GM12878 (cell line): ENCODE measurements at regions not wholly inside any gene's neighbourhood (a gene's known extent, or its start where the extent isn't known, plus 50 kb on each side); places are given as distances from the start of the nearest gene placed in this dataset.

Experiments
- BCL11A ChIP-seq: IDR thresholded peaks from 2 replicates; pipeline ENCODE4 v1.6.1; 2011; ENCODE audit warnings: low read depth, low read length
- CBX5 ChIP-seq: sonication (generic); IDR thresholded peaks from 2 replicates; pipeline ENCODE4 v1.6.1; 2016; ENCODE audit warnings: low read depth, moderate library complexity, mild to moderate bottlenecking, inconsistent platforms
- EP300 ChIP-seq, 2 experiments: fragments of 150-350 bp in 1 of 2; IDR thresholded peaks; 2 replicates each; pipeline ENCODE4 v1.6.1; 2011 to 2012; ENCODE audit warnings: low read depth in 2 of 2, low read length in 2 of 2, borderline replicate concordance in 1 of 2, improper control_type of control experiment in 1 of 2, inconsistent platforms in 1 of 2; ENCODE audit not compliant: control insufficient read depth in 1 of 2
- ESRRA ChIP-seq: IDR thresholded peaks from 2 replicates; pipeline ENCODE4 v1.6.1; 2012; ENCODE audit warnings: mild to moderate bottlenecking, low read length, improper control_type of control experiment
- NFXL1 ChIP-seq: fragments of 450-650 bp; IDR thresholded peaks from 2 replicates; pipeline ENCODE4 v1.6.1; 2017; ENCODE audit warnings: antibody characterized with exemption, mild to moderate bottlenecking, borderline replicate concordance
- POLR2AphosphoS2 ChIP-seq: IDR thresholded peaks from 2 replicates; pipeline ENCODE4 v1.6.1; 2011; ENCODE audit warnings: low read depth, mild to moderate bottlenecking, low read length, improper control_type of control experiment, moderate library complexity
- POLR2AphosphoS5 ChIP-seq: IDR thresholded peaks from 2 replicates; pipeline ENCODE4 v1.6.1; 2011; ENCODE audit warnings: mild to moderate bottlenecking, low read length, inconsistent platforms
- RAD21 ChIP-seq: IDR thresholded peaks from 2 replicates; pipeline ENCODE4 v1.6.1; 2011; ENCODE audit warnings: mild to moderate bottlenecking, low read depth, low read length, moderate library complexity; ENCODE audit not compliant: insufficient read depth
- RCOR1 ChIP-seq: conservative IDR thresholded peaks from 2 replicates; pipeline ENCODE4 v1.6.1; 2012; ENCODE audit warnings: low read depth, low read length, improper control_type of control experiment
- SMARCA5 ChIP-seq: fragments of 450-650 bp; IDR thresholded peaks from 2 replicates; pipeline ENCODE4 v1.6.1; 2017; ENCODE audit warnings: mild to moderate bottlenecking
- TCF12 ChIP-seq: IDR thresholded peaks from 2 replicates; pipeline ENCODE4 v1.6.1; 2011; ENCODE audit warnings: low read depth, mild to moderate bottlenecking, low read length
- TF ChIP-seq, protein P1 (sequence below), 3 experiments: IDR thresholded peaks in 2 of 3; conservative IDR thresholded peaks in 1 of 3; 2 replicates each; pipeline ENCODE4 v1.5.1; 2011; ENCODE audit warnings: low read depth in 3 of 3, low read length in 3 of 3, mild to moderate bottlenecking in 3 of 3, control low read depth in 2 of 3, moderate library complexity in 2 of 3, inconsistent platforms in 1 of 3, mixed read lengths in 1 of 3; ENCODE audit not compliant: control insufficient read depth in 2 of 3, insufficient read depth in 1 of 3; ENCODE audit errors: extremely low read depth in 1 of 3
- TF ChIP-seq, protein P2 (sequence below): IDR thresholded peaks from 2 replicates; pipeline ENCODE4 v1.6.1; 2011; ENCODE audit warnings: low read depth, mild to moderate bottlenecking, low read length, moderate library complexity, borderline replicate concordance; ENCODE audit errors: extremely low read depth
- TF ChIP-seq, protein P3 (sequence below): fragments of 450-650 bp; IDR thresholded peaks from 2 replicates; pipeline ENCODE4 v1.6.1; 2017; ENCODE audit warnings: mild to moderate bottlenecking

DNA sequence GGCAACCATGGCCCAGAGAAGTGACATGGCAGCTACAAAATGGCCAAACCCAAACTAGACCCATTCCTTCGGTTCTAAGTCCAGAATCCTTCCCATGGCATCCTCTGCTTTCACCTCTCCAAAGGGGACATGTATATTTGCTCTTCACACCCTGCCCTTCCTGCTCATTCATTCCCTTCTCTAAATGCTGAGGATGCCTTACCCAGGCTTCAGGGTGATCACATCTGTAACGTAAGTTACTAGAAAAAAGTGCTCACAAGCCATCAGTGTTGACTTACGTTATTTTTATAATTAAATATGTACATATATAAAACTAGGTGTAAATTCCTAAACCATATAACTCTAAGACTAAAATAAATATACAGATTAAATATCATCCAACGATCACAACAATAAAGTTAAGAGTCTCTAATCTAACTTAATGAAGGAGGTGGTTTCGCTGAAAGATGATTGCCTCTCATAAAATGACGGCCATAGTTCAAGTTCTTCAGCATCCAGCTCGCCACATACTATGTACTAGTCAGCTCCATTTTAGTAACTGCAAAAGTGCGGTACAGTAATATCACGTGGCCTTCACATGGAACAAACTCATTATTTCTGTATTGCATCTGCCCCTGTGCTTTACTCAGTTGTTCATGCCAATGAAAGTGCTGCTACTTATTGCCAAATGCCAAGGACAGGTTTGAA is 74.6 kb downstream of the TENT5C start:
- TF ChIP-seq, protein P1, sequence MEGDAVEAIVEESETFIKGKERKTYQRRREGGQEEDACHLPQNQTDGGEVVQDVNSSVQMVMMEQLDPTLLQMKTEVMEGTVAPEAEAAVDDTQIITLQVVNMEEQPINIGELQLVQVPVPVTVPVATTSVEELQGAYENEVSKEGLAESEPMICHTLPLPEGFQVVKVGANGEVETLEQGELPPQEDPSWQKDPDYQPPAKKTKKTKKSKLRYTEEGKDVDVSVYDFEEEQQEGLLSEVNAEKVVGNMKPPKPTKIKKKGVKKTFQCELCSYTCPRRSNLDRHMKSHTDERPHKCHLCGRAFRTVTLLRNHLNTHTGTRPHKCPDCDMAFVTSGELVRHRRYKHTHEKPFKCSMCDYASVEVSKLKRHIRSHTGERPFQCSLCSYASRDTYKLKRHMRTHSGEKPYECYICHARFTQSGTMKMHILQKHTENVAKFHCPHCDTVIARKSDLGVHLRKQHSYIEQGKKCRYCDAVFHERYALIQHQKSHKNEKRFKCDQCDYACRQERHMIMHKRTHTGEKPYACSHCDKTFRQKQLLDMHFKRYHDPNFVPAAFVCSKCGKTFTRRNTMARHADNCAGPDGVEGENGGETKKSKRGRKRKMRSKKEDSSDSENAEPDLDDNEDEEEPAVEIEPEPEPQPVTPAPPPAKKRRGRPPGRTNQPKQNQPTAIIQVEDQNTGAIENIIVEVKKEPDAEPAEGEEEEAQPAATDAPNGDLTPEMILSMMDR (IDR thresholded peaks at IDR 0.05 in 2 of 3, conservative IDR thresholded peaks at IDR 0.05 in 1 of 3; ENCODE audit: control insufficient read depth in 2 of 3, extremely low read depth in 1 of 3, insufficient read depth in 1 of 3, low read depth in 3 of 3, low read length in 3 of 3), result no peak
- TF ChIP-seq TCF12, result no peak
- no peak for TF ChIP-seq ESRRA
- no peak for TF ChIP-seq POLR2AphosphoS5
- TF ChIP-seq RAD21, result no peak
- TF ChIP-seq BCL11A, result no peak
- no peak for TF ChIP-seq SMARCA5
- TF ChIP-seq CBX5, result no peak
- TF ChIP-seq NFXL1, result no peak
- no peak for TF ChIP-seq POLR2AphosphoS2
- TF ChIP-seq, protein P2, sequence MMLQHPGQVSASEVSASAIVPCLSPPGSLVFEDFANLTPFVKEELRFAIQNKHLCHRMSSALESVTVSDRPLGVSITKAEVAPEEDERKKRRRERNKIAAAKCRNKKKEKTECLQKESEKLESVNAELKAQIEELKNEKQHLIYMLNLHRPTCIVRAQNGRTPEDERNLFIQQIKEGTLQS, result no peak
- TF ChIP-seq EP300 (IDR thresholded peaks at IDR 0.05; ENCODE audit: borderline replicate concordance in 1 of 2, control insufficient read depth in 1 of 2, low read depth in 2 of 2, low read length in 2 of 2), result no peak
- no peak for TF ChIP-seq RCOR1
- TF ChIP-seq, protein P3, sequence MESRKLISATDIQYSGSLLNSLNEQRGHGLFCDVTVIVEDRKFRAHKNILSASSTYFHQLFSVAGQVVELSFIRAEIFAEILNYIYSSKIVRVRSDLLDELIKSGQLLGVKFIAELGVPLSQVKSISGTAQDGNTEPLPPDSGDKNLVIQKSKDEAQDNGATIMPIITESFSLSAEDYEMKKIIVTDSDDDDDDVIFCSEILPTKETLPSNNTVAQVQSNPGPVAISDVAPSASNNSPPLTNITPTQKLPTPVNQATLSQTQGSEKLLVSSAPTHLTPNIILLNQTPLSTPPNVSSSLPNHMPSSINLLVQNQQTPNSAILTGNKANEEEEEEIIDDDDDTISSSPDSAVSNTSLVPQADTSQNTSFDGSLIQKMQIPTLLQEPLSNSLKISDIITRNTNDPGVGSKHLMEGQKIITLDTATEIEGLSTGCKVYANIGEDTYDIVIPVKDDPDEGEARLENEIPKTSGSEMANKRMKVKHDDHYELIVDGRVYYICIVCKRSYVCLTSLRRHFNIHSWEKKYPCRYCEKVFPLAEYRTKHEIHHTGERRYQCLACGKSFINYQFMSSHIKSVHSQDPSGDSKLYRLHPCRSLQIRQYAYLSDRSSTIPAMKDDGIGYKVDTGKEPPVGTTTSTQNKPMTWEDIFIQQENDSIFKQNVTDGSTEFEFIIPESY, result no peak
